ENCODE measurements at regions not wholly inside any gene's neighbourhood (a gene's known extent, or its start where the extent isn't known, plus 50 kb on each side); places are given as distances from the start of the nearest gene placed in this dataset.

- TF ChIP-seq CTCF (IDR thresholded peaks at IDR 0.05) (no peak), POLR2A (IDR thresholded peaks at IDR 0.05) (no peak)
- intact Hi-C loops (cut with DNase I) = no loop called here
- peaks cover 0 to 41% (median 0%) of the 10 kb centered on the region in 4 donors for H3K27me3 ChIP-seq
- no peak for DNase-seq
- no peaks in the 10 kb centered on the region for H3K9me3 ChIP-seq
- no peak overlapping the region for H3K4me3 ChIP-seq
- H3K4me1 ChIP-seq = no peaks in the 10 kb centered on the region
- no peaks in the 10 kb centered on the region for H3K36me3 ChIP-seq
- 48 to 81% methylated on average over 2 to 5 of the region's 5 CpGs for WGBS, 2 donors
- no peak overlapping the region for H3K27ac ChIP-seq
Observed at GRCh38 chr11:116267146-116267545, 505.6 kb downstream of the BUD13 start.

- H3K27ac ChIP-seq = no peak overlapping the region
- TF ChIP-seq POLR2A (IDR thresholded peaks at IDR 0.05) (no peak), CTCF (IDR thresholded peaks at IDR 0.05) (no peak)
- H3K4me3 ChIP-seq = no peak overlapping the region
- WGBS, 2 donors = 35 to 64% methylated on average over 7 of the region's 8 CpGs
- no peak for DNase-seq
- H3K27me3 ChIP-seq = peaks cover 0 to 63% (median 0%) of the 10 kb centered on the region in 4 donors
- no peaks in the 10 kb centered on the region for H3K36me3 ChIP-seq
- no peaks in the 10 kb centered on the region for H3K4me1 ChIP-seq
- intact Hi-C loops (cut with DNase I) = no loop called here
- no peaks in the 10 kb centered on the region for H3K9me3 ChIP-seq
Observed at GRCh38 chr11:116263770-116264169, 509.0 kb downstream of the BUD13 start.

- Histone ChIP-seq H3K27ac (no peak overlapping the region), H3K36me3 (no peaks in the 10 kb centered on the region), H3K4me1 (no peaks in the 10 kb centered on the region), H3K4me3 (no peak overlapping the region), H3K27me3 (peaks cover 0 to 63% (median 0%) of the 10 kb centered on the region in 4 donors), H3K9me3 (no peaks in the 10 kb centered on the region)
- DNase-seq = no peak
- 40 to 50% methylated on average over 1 to 3 of the region's 3 CpGs for WGBS, 2 donors
- intact Hi-C loops (cut with DNase I) = no loop called here
- TF ChIP-seq POLR2A (IDR thresholded peaks at IDR 0.05) (no peak), CTCF (IDR thresholded peaks at IDR 0.05) (no peak)
Observed at GRCh38 chr11:116263019-116263418, 509.8 kb downstream of the BUD13 start.

- H3K27ac ChIP-seq = no peak overlapping the region
- 82% methylated on average over 1 of the region's 1 CpG; no CpG with 5 or more reads in 1 of the 2 donors for WGBS, 2 donors
- H3K9me3 ChIP-seq = no peaks in the 10 kb centered on the region
- no peaks in the 10 kb centered on the region for H3K4me1 ChIP-seq
- H3K4me3 ChIP-seq = no peak overlapping the region
- TF ChIP-seq CTCF (IDR thresholded peaks at IDR 0.05) = no peak
- TF ChIP-seq POLR2A (IDR thresholded peaks at IDR 0.05) = no peak
- H3K36me3 ChIP-seq = no peaks in the 10 kb centered on the region
- DNase-seq = no peak
- intact Hi-C loops (cut with DNase I) = no loop called here
- H3K27me3 ChIP-seq = peaks cover 0 to 63% (median 0%) of the 10 kb centered on the region in 4 donors
Observed at GRCh38 chr11:116262370-116262769, 510.4 kb downstream of the BUD13 start.

GRCh38 chr11:116261606-116262005 lies 511.2 kb downstream of the BUD13 start:
- WGBS, 2 donors = 64 to 70% methylated on average over 8 of the region's 8 CpGs
- TF ChIP-seq POLR2A (IDR thresholded peaks at IDR 0.05) (no peak), CTCF (IDR thresholded peaks at IDR 0.05) (no peak)
- Histone ChIP-seq H3K36me3 (no peaks in the 10 kb centered on the region), H3K27ac (no peak overlapping the region), H3K4me1 (no peaks in the 10 kb centered on the region), H3K27me3 (peaks cover 0 to 63% (median 0%) of the 10 kb centered on the region in 4 donors), H3K4me3 (no peak overlapping the region), H3K9me3 (no peaks in the 10 kb centered on the region)
- intact Hi-C loops (cut with DNase I) = no loop called here
- no peak for DNase-seq

Data from esophagus squamous epithelium (tissue), 5 donors.